ENCODE measurements at regions not wholly inside any gene's neighbourhood (a gene's known extent, or its start where the extent isn't known, plus 50 kb on each side); places are given as distances from the start of the nearest gene placed in this dataset.

GRCh38 chr10:59087486-59087885 is 89.0 kb upstream of the PHYHIPL start:
- no peak for DNase-seq (ENCODE audit: low read depth)

DNA sequence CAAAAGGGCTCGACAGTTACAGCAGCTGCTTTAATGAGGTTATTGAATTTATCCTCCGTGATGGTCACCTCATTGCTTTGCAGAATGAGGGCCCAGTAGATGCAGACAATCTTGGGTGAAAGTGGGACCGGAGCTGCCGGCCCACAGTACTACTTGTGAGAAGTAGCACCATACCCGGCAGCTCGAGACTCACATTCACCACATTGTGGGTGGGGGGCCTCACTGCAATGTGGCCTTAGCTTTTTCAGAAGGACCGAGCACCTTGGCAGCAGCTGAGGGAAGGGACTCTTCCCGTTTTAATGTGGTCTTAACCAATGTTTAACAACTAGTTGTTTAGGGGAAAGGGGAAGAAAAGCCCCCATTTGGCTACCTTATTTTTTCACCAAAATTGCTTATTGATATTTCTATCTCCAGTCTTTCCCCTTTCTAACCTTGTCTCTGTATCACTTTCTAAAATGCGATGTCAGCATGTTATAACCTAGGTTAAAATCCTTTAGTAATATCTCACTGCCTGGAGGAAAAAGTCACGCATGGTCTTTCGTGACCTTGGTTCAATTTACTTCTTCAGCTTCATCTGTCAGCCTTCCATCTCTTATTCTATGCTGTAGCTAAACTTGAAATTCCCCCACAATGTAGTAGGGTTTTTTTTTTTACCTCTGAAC is 87.4 kb upstream of the PHYHIPL start:
- DNase-seq (ENCODE audit: low read depth) = no peak

GRCh38 chr10:59090817-59091622 is 85.4 kb upstream of the PHYHIPL start:
- no peak for DNase-seq (ENCODE audit: low read depth)

DNA sequence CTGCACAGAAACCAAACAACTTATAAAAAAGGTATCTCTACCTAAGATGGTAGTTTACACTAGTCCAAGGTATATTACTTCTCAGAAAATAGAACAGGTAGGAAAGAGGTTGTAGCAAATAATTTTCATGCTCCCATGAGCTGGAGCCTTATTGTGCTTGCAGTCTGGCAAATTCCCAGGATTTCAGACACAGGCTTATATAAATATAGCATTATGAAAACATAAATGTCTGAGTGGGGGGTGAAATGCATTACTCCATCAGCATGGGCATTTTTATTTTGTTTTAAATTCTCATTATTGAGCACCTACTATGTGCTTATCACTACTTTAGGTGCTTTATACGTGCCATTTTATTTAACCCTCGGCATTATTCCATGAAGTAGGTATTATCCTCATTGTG is 83.0 kb upstream of the PHYHIPL start:
- DNase-seq (ENCODE audit: low read depth) = no peak

DNA sequence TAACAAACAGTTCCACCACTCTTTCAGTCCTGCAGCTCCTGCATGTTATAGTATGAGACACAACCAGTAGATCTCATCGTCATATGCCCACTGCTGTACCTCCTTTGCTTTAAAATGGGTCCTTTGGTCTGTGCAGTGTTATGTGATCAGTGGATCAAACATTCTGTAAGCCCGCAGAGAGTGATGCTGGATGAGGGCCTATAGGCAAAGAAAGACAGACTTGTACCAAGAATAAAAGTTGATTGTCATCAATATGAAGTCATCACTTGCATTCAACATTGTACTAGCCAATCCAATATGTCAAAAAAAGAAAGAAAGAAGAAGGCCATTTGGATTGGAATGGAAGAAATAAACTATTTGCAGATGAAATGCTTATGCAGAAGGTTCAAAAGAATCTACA is 79.8 kb upstream of the PHYHIPL start:
- DNase-seq (ENCODE audit: low read depth) = no peak

DNA sequence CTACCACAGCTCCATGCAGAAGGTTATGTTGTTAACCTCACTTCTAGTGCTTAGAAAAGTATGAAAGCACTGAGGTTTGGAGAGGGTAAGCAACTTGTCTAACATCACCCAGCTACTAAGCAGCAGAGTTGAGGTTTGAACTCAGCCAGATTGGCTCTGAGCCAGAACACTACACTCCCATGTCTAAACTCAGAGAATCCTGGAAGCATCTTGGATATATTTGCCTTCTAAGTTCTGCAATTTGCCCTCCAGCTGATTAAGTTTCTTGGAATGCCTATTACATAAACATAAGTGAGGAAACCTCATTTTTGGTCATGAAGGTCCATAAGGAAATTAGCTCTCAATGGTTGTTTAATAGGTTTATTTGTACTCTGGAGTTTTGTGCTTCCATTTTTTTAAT is 78.1 kb upstream of the PHYHIPL start:
- DNase-seq (ENCODE audit: low read depth) = peak; percentile 11

DNA sequence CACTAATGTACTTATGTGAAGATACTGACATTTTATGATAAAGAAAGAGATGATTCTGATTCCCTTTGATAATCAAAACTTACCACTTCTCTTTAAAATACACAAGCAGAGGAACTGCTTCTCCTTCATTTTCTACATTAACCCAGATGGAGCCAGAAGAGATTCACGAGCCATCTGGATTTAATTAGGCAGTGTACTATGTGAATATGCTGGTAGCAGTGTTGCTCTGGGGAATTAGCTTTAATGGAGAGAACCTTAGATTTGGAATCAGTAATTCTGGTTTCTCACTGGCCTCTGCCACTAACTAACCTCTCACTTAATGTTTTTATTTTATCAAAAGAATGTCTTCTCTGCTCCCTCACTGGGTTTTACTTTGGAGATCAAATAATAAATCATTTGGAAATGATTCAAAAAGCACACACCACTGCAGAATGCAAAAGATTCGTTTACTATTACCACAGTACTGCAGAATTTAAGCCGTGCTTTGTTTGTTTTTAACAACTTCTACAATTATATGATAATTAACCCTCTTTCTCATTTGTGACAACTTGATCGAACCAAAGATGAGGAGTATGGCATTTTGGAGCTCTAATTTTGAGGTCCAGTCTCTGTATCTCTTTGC is 77.5 kb upstream of the PHYHIPL start:
- no peak for DNase-seq (ENCODE audit: low read depth)

DNA sequence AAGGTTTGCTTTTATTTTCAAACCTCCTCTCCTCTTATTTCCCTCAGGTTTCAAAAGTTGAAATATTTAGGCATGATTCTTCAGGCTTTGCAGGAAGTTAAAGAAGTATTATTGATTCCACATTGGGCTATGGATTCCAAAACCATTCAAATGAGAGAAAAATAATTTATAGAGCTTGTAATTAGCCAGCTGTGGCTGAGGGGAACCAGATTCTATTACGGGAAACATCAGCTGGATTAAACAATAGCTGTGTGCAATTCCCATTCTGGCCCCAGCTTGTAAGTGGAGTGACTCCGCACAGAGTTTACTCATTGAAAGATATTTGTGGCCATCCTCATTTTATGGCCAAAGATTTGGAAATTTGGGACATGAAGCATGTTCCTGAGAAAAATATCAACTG is 77.0 kb upstream of the PHYHIPL start:
- no peak for DNase-seq (ENCODE audit: low read depth)

DNA sequence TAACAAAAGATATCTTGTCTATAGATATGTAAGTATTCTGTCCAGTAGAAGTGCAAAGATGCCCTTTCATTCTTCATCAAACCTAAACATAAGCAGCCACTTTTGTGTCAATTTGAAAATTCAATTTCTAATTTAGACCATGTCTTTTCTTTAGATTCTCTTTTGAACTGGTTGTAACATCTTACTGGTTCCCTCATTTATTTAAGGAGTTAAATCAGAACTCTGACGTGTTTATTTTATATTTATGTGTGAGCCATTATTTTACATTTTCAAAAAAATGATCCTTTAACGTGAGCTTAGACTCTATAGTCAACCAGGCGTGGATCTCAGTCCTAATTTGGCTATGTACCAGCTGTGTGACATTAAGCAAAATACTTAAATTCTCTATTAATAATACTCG is 74.0 kb upstream of the PHYHIPL start:
- no peak for DNase-seq (ENCODE audit: low read depth)

- no peak for DNase-seq (ENCODE audit: low read depth)
These were observed 72.3 kb upstream of the PHYHIPL start for GRCh38 chr10:59104186-59104585.

- DNase-seq (ENCODE audit: low read depth) = no peak
These were observed 70.0 kb upstream of the PHYHIPL start for GRCh38 chr10:59106441-59106840.

GRCh38 chr10:59107147-59107546 is 69.3 kb upstream of the PHYHIPL start:
- no peak for DNase-seq (ENCODE audit: low read depth)

DNA sequence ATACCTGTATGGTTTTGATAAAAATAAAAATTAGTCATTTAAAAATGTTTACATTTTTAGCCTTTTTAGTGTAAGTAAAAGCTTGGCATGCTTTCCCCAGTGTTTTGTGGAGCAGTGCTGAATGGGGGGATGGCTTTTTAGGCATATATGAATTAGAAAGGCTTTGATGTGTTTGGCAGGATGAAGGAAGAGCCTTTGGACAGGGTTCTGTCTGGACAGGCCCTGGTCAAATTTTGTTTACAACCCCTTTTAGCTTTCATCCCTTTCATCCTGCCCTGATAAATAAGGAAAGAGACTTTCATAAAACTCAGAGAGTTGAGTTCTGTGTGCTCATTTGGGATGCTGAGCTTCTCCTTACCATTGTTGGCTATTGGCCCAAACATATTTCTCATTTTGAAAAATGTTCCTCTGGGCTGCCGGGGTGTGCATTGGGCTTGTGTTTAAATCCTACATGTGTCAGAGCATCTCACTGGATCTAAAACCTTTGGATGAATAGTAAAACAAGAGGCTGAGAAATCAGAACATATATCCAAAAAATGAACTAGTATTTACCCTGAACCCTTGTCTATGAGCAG is 68.1 kb upstream of the PHYHIPL start:
- DNase-seq (ENCODE audit: low read depth) = no peak

- no peak for DNase-seq (ENCODE audit: low read depth)
These were observed 67.6 kb upstream of the PHYHIPL start for GRCh38 chr10:59108886-59109288.

- no peak for DNase-seq (ENCODE audit: low read depth)
These were observed 66.6 kb upstream of the PHYHIPL start for GRCh38 chr10:59109826-59110225.

DNA sequence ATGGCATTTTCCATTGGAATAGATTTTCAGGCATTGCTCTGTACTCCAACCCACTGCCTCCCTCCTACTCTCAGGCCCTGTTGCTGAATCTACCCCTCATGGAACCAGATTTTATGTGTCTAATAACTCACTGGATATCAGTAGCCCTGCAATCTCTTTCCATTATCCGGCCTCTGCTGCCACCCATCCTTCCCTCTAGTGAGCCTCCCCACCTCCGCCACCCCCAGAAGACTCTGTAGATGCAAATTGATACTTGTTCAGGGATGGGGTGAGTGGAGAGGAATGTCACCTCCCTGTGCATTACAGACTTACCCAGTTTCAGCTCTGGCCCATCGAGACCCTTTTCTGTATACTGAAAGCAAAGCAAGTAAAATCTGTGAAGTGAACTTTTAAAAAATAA is 52.3 kb upstream of the PHYHIPL start:
- no peak for DNase-seq (ENCODE audit: low read depth)

- DNase-seq (ENCODE audit: low read depth) = no peak
These were observed 50.8 kb upstream of the PHYHIPL start for GRCh38 chr10:59125666-59126065.

DNA sequence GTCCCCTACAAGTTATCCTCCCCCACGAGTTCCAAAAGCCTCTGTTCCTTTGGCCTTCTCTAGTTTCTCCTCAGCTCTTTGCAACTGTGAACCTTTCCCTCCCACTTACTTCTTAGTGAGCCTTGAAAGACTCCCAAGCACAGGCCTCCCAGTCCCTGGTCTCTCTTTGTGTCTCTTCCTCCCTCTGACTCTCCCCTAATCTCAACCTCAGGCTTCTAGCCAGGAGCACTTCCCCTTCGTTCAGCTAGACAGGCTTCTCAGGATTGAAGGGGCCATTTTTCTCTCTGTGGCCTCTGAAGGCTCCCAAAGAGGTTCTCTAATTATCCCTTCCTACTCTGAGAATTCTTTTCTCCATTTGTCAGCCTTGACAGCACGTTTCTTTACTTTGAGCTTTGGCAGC is 50.2 kb upstream of the PHYHIPL start:
- DNase-seq (ENCODE audit: low read depth) = no peak

Measured in HS-27A (cell line).